Urinary bladder (tissue), 4 donors: ENCODE measurements at regions not wholly inside any gene's neighbourhood (a gene's known extent, or its start where the extent isn't known, plus 50 kb on each side); places are given as distances from the start of the nearest gene placed in this dataset. TPM values are rescaled to one million over a fixed set of nuclear protein-coding genes. Genes with fewer than 3 reads are reported as not detected.
"Not testable (repeated sequence)": the region's sequence is repeated elsewhere in the genome, so short reads cannot be mapped to it uniquely, and the experiment has no call there.

Source experiments
- DNase-seq: peaks from one replicate; pipeline ENCODE4 v3.0.0-alpha.2; 2015; ENCODE audit errors: extremely low spot score
- H3K27ac ChIP-seq: one replicate; pipeline ENCODE4 v1.5.1; 2013; ENCODE audit warnings: low read depth, mild to moderate bottlenecking, moderate library complexity
- H3K36me3 ChIP-seq: one replicate; pipeline ENCODE4 v1.6.1; 2013; ENCODE audit warnings: mild to moderate bottlenecking, moderate library complexity; ENCODE audit not compliant: insufficient read depth
- H3K4me1 ChIP-seq: one replicate; pipeline ENCODE4 v1.6.1; 2013; ENCODE audit warnings: mild to moderate bottlenecking, moderate library complexity; ENCODE audit not compliant: insufficient read depth
- H3K4me3 ChIP-seq: one replicate; pipeline ENCODE4 v1.5.1; 2013; ENCODE audit warnings: low read depth, low read length
- WGBS: extraction: QIAGEN DNeasy Blood & Tissue Kit; methylation state at CpG from one replicate; pipeline ENCODE4 v1.1.7; 2013; 5-methylcytosine and 5-hydroxymethylcytosine counted together
- small RNA-seq: library from RNA; depleted of rRNA; stranded (forward); fragments of <200 nt; gene quantifications from one replicate; pipeline ENCODE3, GENCODE V24; 2014
- donor health status: healthy with polysubstance abuse.
- donor health status: healthy.

DNA sequence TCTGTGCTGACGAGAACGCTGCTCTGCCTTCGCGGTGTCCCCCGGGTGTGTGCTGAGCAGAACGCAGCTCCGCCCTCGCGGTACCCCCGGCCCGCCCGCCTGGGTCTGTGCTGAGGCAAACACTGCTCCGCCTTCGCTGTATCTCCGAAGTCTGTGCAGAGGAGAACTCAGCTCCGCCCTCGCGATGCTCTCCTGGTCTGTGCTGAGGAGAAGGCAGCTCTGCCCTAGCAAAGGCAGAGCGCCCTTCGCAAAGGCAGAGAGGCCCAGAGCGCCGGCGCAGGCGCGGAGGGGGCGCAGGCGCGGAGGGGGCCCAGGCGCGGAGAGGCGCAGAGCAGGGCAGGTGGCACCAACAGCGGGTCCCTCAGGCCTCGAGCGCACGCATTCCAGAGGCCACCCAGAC is 1503.6 kb downstream of the FOXD4L5 start:
- not testable (repeated sequence) for DNase-seq, H3K4me1 ChIP-seq, H3K4me3 ChIP-seq, H3K27ac ChIP-seq, H3K36me3 ChIP-seq
- 51% methylated on average over 35 of the region's 35 CpGs for WGBS

DNA sequence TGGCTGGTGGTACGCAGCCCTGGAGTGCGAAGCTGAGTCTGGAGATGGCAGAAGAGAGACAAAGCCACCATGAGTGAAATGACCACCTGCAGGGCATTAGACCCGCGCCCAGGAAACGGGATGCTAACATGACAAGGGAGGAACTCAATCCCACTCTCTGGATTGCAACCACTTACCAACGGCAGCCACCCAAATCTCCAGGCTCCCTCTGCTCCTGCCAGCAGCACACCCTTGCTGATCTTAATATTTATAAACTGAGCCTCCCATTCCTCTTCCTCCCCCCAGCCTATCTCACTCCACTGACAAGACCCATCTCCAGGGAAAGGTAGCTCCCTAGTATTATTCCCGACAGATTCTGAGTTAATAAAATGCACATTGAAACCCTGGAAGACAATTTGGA is 1508.8 kb downstream of the FOXD4L5 start:
- 91% methylated on average over 3 of the region's 7 CpGs for WGBS
- H3K4me3 ChIP-seq, H3K27ac ChIP-seq, H3K4me1 ChIP-seq, DNase-seq, H3K36me3 ChIP-seq: not testable (repeated sequence)

DNA sequence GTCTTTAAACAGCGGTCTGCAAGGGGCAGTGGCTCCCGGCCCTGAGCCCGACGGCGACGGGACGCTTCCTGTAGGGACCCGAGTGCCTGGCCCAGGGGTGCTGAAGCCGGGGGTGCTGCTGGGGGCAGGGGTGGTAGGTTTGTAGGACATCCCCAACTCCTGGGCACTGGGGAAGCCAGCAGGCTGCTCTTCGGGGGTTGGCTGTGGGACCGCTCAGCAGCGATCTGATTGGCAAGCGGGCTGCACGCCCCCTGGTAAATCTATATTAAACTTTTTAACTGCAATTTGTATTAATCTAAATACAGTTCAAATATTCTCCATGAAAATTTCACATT is 1510.0 kb downstream of the FOXD4L5 start:
- H3K27ac ChIP-seq, DNase-seq, H3K4me1 ChIP-seq, H3K4me3 ChIP-seq, H3K36me3 ChIP-seq: not testable (repeated sequence)
- WGBS, result 84% methylated on average over 14 of the region's 14 CpGs

GRCh38 chr9:63774369-63775091 is 1510.5 kb downstream of the FOXD4L5 start:
- not testable (repeated sequence) for DNase-seq, H3K4me1 ChIP-seq, H3K27ac ChIP-seq, H3K36me3 ChIP-seq, H3K4me3 ChIP-seq
- 87% methylated on average over 12 of the region's 15 CpGs for WGBS

DNA sequence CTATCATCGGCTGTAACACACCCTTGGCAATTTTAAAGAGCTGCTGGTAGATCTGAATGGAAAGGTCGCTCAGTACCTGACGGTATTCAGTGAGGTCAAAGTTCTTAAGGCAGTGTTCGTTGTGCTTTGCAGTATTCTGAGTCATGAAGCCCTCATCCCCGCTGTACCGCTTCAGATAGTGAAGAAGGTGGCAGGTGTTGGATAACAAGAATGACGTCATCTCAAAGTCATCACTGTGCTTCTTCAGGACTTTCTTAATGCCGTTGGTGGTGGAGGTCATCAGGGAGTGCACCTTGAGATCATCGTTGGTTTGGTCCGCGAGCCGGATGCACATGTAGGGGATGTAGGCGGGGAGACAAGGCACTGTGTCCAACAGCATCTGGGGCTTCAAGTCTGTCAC is 1522.8 kb downstream of the FOXD4L5 start:
- H3K4me1 ChIP-seq, DNase-seq, H3K4me3 ChIP-seq, H3K36me3 ChIP-seq, H3K27ac ChIP-seq: not testable (repeated sequence)
- whole genome bisulfite sequencing, result 75% methylated on average over 13 of the region's 13 CpGs

DNA sequence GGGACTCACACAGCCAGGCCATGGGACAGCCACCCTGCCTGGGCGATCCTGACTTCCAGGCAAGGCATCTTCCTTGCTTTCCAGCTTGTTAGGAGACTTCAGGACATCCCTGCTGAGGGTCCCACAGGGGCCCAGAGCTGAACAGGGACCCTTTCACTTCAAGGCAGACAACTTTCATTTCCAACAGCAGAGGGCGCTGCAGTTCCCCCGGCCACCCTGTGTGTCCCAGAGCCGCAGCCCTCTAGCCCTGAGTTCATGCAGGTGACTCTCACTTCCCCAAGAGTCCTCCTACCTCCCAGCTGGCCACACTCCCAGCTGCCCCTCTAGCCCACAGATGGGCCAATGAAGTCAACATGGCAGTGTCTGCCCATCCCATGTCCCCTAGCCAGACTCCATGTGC is 1556.0 kb downstream of the FOXD4L5 start:
- H3K4me3 ChIP-seq, H3K4me1 ChIP-seq, DNase-seq, H3K27ac ChIP-seq, H3K36me3 ChIP-seq: not testable (repeated sequence)
- WGBS, result 58% methylated on average over 4 of the region's 4 CpGs

- Histone ChIP-seq H3K36me3 (no peaks in the 10 kb centered on the region), H3K4me3 (no peak overlapping the region), H3K4me1 (no peaks in the 10 kb centered on the region), H3K27ac (no peak overlapping the region)
- 44% methylated on average over 3 of the region's 3 CpGs for WGBS
- DNase-seq, result no peak
These were observed 1556.7 kb downstream of the FOXD4L5 start for GRCh38 chr9:63728287-63728686.

- not testable (repeated sequence) for H3K4me1 ChIP-seq, H3K4me3 ChIP-seq, DNase-seq, H3K36me3 ChIP-seq, H3K27ac ChIP-seq
- WGBS, result 56% methylated on average over 20 of the region's 21 CpGs
These were observed 1576.7 kb downstream of the FOXD4L5 start for GRCh38 chr9:63708285-63708684.

DNA sequence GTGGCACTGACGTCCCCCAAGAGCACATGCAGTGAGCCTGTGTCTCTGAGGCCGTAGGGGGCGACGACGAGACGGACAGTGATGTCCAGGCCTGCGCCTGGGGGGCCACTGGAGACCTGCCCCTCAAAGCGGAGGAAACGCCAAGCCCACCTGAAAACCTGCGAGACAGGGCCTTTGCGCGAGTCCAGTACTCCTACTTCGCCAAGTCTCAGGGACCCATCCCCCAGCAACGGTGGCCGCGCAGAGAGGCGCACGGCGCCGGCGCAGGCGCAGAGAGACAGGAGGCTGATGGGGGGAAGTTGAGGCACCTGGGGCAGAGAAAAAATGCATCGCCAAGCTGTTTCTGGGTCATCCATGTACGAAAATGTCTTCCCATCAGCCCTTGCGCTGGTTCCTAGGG is 1580.6 kb downstream of the FOXD4L5 start:
- 71% methylated on average over 25 of the region's 25 CpGs for WGBS
- not testable (repeated sequence) for H3K27ac ChIP-seq, H3K4me3 ChIP-seq, DNase-seq, H3K36me3 ChIP-seq, H3K4me1 ChIP-seq

DNA sequence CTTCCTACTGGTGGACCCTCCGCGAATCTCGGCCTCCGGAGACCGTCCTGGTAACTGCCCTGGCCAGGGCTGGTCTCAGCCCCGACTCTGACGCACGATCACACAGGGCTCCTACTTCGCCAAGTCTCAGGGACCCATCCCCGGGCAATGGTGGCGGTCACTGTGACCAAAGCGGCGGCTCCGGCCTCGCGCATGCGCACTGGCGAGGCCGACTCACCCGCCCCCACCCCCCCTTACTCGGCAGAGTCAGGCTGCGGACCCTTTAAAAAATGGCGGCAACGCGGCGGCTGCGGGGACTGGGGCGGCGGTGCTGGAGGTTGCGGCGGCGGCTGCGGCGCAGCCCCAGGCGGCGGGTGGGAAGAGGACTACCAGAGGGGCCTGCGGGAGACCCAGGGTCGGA is 1581.3 kb downstream of the FOXD4L5 start:
- DNase-seq, H3K4me1 ChIP-seq, H3K27ac ChIP-seq, H3K36me3 ChIP-seq, H3K4me3 ChIP-seq: not testable (repeated sequence)
- 61% methylated on average over 38 of the region's 38 CpGs for WGBS

DNA sequence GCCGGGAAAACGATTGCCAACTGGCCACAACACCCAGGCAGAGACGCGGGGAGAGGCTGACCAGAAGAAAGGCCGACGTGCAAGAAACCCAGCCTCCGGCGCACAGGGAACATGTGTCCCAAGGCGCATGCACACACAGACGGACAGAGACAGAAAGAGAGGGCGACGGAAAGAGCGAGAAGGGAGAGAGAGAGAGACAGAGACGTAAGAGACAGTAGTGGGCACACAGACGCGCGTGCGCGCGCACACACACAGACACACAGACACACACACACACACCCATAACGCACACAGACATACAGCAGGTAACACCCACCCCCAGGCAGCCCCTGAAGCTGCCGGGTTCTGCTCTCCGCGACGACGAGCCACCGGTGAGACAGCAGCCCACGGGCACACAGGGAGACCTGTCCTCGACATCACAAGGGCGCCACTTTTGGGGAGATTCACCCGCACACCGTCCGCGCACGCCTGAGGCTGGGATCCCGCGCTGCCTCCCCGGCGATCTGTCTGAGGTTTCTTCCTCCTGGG is 1581.8 kb downstream of the FOXD4L5 start:
- H3K4me3 ChIP-seq, H3K27ac ChIP-seq: not testable (repeated sequence)
- WGBS, result 64% methylated on average over 38 of the region's 39 CpGs

More for the DNA sequence above, 1581.8 kb downstream of the FOXD4L5 start:
- not testable (repeated sequence) for H3K4me1 ChIP-seq, H3K36me3 ChIP-seq, DNase-seq

Small RNAs in the stretch of these regions (small RNA-seq; reads per million reads assigned to genes)
- gene MIR4477B (not detected), gene PTGER4P3 (not detected), gene RNA5SP284 (not detected)
